NB4 (cell line): ENCODE measurements at regions not wholly inside any gene's neighbourhood (a gene's known extent, or its start where the extent isn't known, plus 50 kb on each side); places are given as distances from the start of the nearest gene placed in this dataset.

Source experiments
- DNase-seq: peaks from one replicate; pipeline ENCODE4 v3.0.0; 2010; ENCODE audit warnings: low read depth
- H3K4me3 ChIP-seq: one replicate; pipeline ENCODE4 v1.5.1; 2011; ENCODE audit warnings: mild to moderate bottlenecking, low read depth, low read length, moderate library complexity
- CTCF ChIP-seq: IDR thresholded peaks from one replicate; pipeline ENCODE4 v1.5.1; 2012; ENCODE audit warnings: low read depth, low read length
- MAX ChIP-seq: IDR thresholded peaks from 2 replicates; pipeline ENCODE4 v1.6.1; 2011; ENCODE audit warnings: low read depth, low read length
- MYC ChIP-seq: IDR thresholded peaks from 2 replicates; pipeline ENCODE4 v1.6.1; 2011; ENCODE audit warnings: low read depth, low read length
- POLR2A ChIP-seq: IDR thresholded peaks from 2 replicates; pipeline ENCODE4 v1.6.1; 2011; ENCODE audit warnings: mild to moderate bottlenecking; ENCODE audit not compliant: insufficient read length; ENCODE audit errors: extremely low read depth

- no peak overlapping the region for H3K4me3 ChIP-seq
- no peak for DNase-seq
- TF ChIP-seq CTCF (no peak), MYC (no peak), POLR2A (no peak), MAX (no peak)
Observed at GRCh38 chr9:99359336-99359735, 137.3 kb downstream of the SEC61B start.

- DNase-seq, result no peak
- TF ChIP-seq MAX, result no peak
- no peak for TF ChIP-seq CTCF
- no peak for TF ChIP-seq MYC
- no peak for TF ChIP-seq POLR2A
- H3K4me3 ChIP-seq, result no peak overlapping the region
Observed at GRCh38 chr9:99360026-99360425, 137.9 kb downstream of the SEC61B start.

- DNase-seq, result no peak
- TF ChIP-seq MAX (no peak), CTCF (no peak), POLR2A (no peak), MYC (no peak)
- no peak overlapping the region for H3K4me3 ChIP-seq
Observed at GRCh38 chr9:99361817-99362216, 139.7 kb downstream of the SEC61B start.

- no peak overlapping the region for H3K4me3 ChIP-seq
- no peak for DNase-seq
- TF ChIP-seq MYC (no peak), POLR2A (no peak), MAX (no peak), CTCF (no peak)
Observed at GRCh38 chr9:99362321-99362720, 140.2 kb downstream of the SEC61B start.

- H3K4me3 ChIP-seq, result no peak overlapping the region
- TF ChIP-seq CTCF, result no peak
- no peak for TF ChIP-seq MAX
- TF ChIP-seq POLR2A, result no peak
- no peak for TF ChIP-seq MYC
- DNase-seq, result no peak
Observed at GRCh38 chr9:99363509-99363908, 141.4 kb downstream of the SEC61B start.
